GM19438 (cell line): ENCODE measurements at regions not wholly inside any gene's neighbourhood (a gene's known extent, or its start where the extent isn't known, plus 50 kb on each side); places are given as distances from the start of the nearest gene placed in this dataset.
A peak's percentile ranks its signal among the peaks of the same experiment; 100 is the strongest.
"Not testable (repeated sequence)": the region's sequence is repeated elsewhere in the genome, so short reads cannot be mapped to it uniquely, and the experiment has no call there.

Experiments used
- ATAC-seq: cut with Tn5 transposase; IDR thresholded peaks from one replicate; pipeline ENCODE4 v1.9.1; 2021; ENCODE audit warnings: low read depth; ENCODE audit not compliant: unreplicated experiment

DNA sequence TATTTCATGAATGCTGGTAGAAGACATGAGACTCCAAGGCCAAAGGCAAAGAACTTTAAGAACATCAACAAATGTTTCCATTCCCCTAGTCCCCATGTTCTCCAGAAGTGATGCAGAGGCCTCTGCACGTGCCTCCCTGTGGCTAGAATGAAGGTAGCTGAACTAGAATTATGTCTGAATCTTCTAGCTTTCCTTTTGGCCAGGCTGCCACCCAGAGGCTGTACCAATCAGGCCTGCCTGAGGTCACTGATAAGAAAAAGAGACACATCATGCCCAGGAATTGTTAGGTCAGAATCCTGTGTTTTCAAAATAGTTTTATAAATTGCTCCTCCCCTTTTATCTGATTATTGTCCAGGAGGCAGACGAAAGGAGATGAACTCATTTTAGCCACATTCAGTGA lies 188.0 kb upstream of the SLC16A7 start:
- ATAC-seq: no peak

DNA sequence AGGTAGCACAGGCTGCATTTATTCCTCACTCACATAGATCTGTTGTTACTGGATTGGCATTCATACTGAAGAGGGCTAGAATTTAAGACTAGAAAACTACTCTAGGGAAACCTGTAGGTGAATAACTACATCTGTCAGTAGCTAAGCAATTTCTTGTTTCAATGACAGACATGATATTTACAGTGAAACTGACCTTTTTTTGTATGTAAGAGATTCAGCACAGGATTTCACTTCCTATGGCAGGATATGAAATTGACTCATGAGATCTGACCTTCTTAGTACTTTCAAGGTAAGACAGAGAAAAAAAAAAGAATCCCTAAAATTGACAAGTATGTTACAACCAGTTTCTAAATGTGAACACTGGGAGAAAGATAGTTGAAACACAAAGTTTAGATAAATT lies 189.8 kb upstream of the SLC16A7 start:
- ATAC-seq: no peak

DNA sequence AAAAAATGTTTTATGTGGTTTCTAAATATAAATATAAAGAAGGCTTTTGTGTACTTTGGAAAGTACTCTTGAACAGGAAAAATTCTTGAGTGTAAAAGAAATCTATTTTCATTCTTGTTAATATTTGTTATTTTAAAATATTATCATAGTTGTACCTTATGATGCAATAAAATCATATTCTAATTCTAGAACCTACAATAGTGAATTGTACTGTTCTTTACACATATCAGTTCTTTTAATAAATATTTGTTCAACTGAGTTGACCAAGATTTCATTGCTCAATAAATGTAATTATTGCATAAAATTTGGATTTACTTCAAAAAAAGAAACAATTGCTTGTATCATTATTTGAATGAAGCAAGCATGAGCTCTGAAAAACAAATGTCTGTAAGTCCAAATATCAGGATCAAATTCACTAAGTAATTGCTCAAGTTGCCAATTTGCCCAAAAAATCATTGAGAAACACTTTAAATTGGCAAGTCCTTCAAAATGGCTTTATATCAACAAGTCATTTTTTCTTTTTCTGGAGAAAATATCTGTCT lies 191.6 kb upstream of the SLC16A7 start:
- no peak for ATAC-seq

DNA sequence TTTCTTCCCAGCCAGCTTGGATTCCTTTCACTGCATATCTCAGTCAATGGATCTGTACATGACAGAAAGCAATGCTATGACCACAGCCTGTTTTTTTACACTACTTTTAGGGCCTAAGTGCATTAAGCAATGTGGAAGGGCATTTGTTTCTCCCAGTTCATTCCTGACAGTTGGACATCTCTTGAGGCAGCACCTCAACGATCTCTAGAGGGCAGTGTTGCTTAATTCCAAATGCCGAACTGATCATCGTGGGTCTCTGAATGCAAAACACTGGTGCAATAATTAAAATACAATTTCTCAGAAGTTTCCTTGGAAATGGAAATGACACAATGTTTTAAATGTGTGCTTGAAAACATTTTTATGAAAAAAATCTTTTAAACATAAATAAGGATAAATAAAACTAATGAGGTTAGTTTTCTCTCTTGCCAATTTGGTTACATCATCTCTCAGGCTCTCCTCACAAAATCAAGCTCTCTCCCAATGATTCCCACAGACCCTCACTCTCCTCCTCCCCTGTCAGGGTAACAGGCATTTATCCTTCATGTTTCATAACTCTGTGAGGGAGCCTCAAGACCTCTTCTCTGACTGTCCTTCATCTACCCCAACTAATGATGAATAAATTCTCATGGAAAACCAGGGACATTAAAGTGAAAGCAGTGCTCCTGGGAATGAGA lies 192.4 kb upstream of the SLC16A7 start:
- peak; percentile 86 for ATAC-seq

DNA sequence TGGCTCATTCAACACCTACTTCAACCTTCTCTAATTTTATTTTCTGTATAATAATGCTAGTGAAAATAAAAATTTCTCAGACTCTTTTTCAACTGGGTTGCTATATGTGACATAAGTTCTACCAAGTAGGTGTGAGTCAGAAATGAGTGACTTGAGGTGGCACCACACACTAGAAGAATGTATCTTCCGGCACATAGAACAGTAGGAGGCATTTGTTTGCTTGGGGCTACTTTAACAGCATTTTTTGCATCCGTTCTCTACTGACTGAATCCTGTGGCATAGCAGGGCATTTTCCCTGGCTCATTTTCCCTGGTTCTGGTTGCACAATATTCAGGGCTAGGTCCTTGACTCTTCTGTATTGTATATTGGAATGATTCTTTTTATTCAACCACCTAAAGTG lies 194.0 kb upstream of the SLC16A7 start:
- ATAC-seq: no peak

DNA sequence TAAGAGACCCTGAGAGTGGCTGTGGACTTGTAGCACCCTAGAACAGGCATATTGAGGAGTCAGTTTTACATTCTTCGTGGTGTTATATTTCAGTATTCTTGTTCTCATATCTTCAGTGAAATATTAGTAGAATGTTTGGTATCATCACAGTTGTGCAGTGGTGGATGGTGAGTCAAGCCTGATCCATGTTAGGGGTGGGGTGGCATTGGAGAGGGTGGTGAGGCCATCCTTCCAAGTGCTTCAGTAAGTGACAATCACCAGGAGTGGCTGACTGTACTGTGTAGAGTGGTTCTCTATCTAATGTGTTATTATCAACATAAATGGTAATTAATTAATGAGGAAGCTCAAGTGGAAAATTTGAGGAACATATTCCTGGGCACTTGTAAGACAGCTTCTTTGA lies 197.7 kb upstream of the SLC16A7 start:
- ATAC-seq: no peak

DNA sequence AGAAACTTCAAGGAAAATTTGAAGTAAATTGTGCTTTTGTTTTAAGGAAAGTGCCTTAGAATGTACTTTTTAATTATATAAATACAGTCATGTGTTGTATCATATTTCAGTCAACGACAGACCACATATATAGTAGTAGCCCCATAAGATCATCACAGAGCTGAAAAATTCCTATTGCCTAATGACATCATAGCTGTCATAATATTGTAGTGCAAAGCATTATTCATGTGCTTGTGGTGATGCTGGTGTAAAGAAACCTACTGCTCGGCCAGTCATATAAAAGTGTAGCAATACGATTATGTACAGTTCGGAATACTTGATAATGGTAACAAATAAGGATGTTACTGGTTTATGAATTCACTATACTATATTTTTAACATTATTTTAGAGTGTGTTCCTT lies 198.9 kb upstream of the SLC16A7 start:
- no peak for ATAC-seq

DNA sequence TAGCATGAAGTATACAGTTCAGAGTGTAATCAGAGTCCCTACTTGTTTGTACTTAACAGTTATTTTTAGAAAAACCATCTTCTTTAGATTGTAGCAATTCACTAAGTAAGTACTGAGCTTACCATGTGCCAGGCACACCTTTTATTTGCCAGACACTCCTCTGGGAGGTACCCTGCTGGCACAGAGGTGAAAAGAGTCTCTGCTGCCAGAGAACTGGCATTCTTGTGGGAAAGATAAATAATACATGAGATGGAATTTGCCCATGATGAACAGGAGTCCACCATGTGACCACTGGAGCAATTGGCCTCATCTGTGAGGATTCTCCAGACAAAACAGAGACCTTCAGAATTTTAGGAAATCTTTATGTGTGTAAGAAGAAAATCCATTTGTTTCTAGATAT lies 199.3 kb upstream of the SLC16A7 start:
- no peak for ATAC-seq

DNA sequence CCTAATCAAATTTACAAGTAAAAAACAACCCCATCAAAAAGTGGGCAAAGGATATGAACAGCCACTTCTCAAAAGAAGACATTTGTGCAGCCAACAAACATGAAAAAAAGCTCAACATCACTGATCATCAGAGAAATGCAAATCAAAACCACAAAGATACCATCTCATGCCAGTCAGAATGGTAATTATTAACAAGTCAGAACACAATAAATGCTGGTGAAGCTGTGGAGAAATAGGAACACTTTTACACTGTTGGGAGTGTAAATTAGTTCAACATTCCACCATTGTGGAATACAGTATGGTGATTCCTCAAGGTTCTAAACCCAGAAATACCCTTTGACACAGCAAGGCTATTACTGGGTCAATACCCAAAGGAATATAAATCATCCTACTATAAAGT lies 200.5 kb upstream of the SLC16A7 start:
- ATAC-seq: not testable (repeated sequence)

DNA sequence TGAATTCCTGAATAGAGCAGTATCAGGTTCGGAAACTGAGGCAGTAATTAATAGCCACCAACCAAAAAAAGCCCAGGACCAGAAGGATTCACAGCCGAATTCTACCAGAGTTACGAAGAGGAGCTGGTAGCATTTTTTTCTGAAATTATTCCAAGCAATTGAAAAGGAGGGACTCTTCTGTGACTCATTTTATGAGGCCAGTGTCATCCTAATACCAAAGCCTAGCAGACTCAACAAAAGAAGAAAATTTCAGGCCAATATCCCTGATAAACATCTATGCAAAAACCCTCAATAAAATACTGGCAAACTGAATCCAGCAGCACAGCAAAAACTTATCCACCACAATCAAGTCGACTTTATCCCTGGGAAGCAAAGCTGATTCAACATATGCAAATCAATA lies 202.3 kb upstream of the SLC16A7 start:
- ATAC-seq: no peak

DNA sequence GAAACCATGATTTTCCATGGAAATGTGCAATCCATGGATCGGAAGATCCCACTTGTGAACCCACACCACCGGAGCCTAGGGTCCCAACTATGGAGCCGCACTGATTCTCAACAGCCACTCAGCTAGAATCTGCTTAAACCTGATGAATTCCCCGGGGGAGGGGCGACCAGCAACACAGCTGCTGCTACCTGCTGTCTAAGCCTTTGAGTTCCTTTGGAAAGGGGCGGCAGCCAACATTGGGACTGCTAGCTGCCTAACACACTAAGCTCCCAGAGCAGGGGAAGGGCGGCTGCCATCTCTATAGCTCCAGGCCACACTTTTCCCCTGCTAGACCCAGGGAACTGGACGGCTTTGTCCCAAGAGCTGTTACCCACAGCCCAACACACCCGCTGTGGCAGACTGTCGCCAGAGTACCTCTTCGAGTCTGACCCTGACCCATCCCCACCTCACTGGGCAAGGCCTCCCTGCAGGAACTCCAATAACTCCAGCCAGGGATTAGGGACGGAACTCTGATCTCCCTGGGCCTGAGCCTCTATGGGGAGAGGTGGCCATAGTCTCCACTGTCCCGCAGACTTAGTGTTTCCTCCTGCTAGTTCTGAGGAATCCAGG lies 205.8 kb upstream of the SLC16A7 start:
- no peak for ATAC-seq

DNA sequence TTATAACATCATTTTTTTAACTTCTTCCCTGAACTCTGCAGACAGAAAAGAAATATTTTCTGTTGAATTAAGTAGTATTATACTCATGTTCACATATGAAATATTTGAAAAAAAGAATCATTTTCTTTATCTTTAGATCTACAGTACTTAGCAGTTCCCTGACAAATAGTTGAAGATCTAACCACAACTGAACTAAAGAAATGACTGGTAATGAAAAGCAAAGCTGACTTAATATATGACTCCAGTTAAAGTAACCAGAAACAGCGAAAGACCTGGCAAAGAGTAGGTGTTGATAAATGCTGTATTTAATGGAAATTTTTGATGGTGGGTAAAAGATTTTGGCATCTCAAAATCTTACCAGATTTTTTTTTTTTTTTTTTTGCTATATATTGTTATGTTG lies 207.1 kb upstream of the SLC16A7 start:
- ATAC-seq: no peak

DNA sequence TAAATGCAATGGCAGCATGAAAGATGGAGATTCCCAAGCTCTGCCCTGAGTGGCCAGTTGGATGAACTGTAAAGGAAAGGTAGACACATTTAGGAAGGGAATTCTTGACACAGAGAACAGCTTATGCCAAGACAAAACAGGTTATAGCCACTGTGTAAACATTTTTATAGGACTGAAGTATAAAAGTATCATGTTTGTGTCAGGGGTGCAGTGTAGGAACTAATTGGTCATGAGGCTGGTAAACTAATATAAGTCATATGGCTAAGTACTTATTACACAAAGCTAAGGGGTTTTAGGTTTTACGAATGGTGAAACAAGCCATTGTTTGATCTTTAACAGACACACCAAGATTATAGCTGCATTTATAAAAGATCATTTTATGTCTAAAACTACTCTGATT lies 207.7 kb upstream of the SLC16A7 start:
- no peak for ATAC-seq

DNA sequence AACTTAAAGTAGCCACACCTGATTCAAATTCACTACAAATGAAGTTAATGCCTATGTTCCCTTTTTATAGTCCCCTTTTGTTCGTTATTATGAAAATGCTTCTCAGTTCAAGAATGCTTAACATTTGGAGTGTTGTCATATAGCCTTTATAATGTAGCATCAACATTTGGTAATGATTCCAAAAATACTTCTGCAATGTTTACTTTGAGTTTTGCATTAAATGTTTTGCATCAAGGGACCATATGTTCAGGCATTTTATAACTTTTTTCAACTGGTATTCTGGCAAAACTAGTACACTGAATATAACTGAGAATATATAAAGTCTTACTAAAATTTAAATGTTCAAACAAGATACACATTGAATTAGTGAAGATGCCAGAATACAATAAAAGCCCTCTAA lies 209.6 kb upstream of the SLC16A7 start:
- no peak for ATAC-seq

DNA sequence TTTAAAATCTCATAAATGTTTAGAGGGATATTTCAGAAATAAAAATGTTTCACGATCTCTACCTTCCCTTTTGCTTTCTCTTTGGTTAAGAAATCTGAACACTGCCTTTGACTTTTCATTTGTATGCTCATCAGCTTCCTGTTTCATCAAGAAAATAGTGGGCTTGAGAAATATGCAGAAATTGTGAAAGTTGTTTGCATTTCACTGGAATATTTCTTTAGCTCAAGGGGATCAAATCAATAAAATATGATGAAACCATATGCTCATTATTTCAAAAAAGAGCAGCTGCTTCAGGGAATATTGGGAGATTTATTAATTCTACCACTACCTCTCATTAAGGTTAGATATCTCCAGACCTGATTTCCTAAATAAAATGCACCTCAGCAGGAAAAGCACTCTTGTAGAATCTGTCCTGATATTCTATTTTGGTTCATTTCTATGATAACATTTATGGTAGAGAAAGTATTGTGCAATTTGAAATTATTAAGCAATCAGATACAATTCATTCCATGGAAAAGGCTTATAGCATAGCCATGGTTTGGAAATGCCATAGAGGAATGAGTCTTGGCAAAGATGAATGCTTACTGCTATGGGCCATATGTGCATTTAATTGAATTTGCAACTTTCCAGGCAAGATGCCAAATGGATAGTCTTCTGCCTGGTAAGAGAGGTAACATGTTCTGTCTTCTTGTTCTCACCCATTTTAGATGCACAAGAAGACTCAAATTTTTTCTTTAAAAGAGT lies 212.6 kb upstream of the SLC16A7 start:
- no peak for ATAC-seq

DNA sequence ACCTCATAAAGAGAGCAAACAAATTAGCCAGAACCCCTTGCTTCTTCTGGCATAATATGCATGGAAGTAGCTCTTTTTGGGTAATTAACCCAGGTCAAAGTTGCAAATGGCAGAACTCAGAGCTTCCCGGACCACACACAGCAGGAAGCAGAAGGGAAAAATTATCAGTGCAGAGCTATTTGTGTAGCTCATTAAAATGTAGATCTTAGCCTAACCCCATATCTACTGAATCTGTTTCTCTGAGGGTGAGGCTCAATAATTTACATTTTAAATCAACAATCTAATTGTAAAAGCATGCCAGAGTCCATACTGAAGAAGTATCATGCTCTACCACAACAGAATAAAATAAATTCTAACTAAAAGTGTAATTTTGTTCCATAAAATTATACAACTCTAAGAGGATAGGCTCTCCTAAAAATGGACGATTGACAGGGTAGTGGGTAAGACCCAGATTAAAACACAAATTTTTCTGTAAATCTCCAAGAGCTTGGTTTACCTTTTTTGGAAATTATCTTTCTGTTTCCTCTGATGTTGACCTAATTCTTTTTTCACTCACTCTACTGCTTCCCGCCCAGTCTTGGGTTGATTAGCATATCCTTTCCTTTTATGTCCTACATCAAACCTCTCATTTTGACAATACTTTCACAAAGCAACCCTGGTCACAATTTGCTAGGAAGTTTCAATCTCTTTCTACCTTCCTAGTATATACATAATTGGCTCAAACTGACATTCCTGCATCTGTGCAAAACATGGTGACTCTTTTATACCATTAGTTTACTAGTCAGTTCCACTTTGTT lies 213.3 kb upstream of the SLC16A7 start:
- ATAC-seq: no peak

DNA sequence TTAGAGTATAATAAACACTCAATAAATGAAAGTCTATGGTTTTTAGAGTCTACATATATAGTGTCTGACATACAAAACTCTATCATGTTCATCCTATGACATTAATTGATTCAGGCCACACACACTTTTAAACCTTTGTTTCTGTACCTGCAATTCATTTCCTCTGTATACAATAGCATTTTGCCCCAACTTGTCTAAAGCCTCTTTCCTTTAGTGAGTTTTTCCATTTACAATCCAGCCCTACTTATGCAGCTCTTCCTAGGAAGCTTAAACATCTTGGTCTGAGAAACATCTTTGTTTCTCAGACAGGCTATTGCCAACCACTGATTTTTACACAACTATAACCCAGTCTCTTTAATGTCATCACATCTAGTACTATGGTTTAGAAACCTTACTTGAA lies 214.7 kb upstream of the SLC16A7 start:
- ATAC-seq: no peak

DNA sequence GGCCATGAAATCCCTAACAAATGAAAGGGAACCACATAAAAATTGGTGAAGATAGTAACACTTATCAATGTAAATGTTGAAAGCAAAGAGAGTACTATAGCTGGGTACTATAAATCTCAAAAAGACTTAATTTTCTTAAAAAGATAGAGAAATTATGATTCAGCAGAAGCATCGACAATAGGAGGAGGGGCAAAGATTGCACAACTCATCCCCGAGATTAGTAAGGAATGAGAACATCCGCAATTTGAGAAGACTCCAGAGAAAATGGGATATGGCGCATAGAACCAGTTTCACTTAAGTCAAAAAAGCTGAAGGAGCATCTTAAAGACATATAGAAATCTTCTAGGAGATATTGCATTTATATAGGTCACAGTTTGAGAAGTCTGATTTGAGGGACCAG lies 220.2 kb upstream of the SLC16A7 start:
- ATAC-seq: no peak

DNA sequence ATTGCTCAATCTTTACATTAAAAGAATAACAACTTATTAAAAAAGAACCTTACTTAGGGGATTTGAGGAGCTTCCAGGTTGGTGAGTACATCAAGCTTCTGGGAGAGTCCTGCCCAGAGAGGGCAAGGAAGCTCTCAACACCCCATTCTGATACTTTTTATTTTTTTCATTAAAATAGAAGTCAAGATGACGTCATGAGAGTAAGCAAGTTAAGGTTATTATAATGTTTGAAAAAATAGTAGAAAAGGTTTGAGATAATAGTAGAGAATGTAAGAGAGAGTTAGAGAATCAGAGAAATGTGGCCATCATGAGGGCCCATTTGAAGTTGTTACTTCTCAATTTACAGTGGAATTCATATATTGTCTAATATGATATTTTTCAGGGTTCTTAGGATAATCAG lies 221.0 kb upstream of the SLC16A7 start:
- ATAC-seq: no peak

DNA sequence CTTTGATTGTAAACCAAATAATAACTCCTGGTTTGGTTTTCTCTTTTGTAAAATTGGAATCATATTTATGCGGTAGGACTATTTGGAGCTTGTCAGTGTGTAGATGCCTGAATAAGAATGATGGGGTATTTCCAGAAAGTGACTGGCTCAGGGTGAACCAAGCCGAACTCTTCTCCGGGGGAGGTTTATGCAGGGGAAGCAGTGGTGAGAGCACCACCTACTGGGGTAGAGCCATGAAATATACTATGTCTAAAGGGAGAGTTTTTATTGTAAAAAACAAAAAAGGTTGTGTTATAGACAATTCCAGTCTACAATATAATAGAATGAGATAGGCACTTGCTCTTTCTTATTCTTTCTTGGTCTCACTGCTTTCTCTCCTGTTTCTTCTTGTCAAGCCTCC lies 222.9 kb upstream of the SLC16A7 start:
- ATAC-seq: no peak

DNA sequence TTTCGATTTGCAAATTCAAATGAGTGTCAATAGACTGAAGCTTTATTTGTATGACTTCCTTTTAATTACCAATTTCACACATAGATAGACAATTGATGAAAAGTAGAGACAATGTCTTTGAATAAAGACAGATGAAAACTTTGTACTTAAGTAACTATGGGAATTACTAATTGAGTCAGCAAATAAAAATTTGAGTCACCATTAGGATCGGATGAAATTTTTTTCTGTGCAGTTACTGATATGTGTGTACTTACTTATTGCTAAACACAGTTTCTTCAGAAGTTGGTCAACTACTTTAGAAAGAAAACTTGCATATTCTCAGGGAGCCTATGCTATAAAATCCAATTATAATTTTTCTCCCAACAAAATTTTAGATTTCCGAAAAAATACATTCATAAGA lies 224.9 kb upstream of the SLC16A7 start:
- ATAC-seq: no peak
